Muscle of back (tissue), 3 donors: ENCODE measurements at regions not wholly inside any gene's neighbourhood (a gene's known extent, or its start where the extent isn't known, plus 50 kb on each side); places are given as distances from the start of the nearest gene placed in this dataset.
"Not testable (repeated sequence)": the region's sequence is repeated elsewhere in the genome, so short reads cannot be mapped to it uniquely, and the experiment has no call there.

Experiments
- DNase-seq, 3 donors: peaks; one replicate each; pipeline versions ENCODE4 v3.0.0 to v3.0.0-alpha.2; 2013

DNA sequence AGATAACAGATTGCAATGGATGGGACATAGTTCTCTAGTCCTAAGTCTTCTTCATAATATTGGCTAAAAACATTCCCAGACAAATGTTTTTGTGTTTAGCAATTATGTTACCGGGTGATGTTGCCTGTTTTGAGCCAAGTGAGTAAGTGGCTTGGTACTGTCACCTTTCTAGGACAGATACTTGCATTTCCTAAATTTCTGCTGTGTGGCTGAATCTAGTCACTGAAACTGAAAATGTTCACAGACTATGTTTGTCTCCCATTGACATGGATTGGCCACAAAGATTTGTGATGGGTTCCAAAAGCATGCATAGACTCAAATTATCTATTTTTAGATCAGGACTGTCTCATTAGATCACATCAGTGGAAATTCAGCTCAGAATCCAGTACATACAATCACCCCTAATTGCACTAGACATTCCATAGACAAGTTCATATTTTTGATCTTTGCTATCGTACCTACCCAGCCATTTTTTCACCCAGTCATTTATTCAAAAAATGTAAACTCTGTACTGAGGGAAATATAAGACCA is 1222.1 kb upstream of the AUTS2 start:
- DNase-seq: peak in 1 of 3 donors; percentile 8

GRCh38 chr7:68381731-68382130 is 1216.5 kb upstream of the AUTS2 start:
- DNase-seq: no peak

GRCh38 chr7:68384581-68384980 is 1213.7 kb upstream of the AUTS2 start:
- no peak for DNase-seq

GRCh38 chr7:68393051-68393450 is 1205.2 kb upstream of the AUTS2 start:
- no peak for DNase-seq

GRCh38 chr7:68394131-68394530 is 1204.1 kb upstream of the AUTS2 start:
- peak in 1 of 3 donors; percentile 20 for DNase-seq

GRCh38 chr7:68399991-68400590 is 1198.2 kb upstream of the AUTS2 start:
- DNase-seq: no peak

DNA sequence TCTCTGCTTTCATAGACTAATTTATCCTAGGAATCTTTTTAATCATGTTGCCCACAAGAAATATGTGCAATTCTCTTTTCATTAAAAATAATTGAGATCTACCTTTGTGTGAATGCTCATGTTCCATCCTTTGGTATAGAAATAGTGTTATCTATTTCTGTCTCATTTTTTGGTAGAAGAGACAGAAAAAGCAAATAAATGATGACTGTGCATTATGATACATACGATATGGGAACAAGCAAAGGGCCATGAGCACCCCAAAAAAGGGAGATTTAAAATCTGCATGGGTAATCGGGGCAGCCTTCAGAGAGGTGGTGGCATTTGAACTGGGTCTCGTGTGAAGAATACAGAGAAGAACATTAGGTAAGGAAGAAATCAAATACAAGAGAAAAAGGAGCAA is 1197.5 kb upstream of the AUTS2 start:
- DNase-seq: no peak

- no peak for DNase-seq
These were observed 1197.0 kb upstream of the AUTS2 start for GRCh38 chr7:68401313-68401712.

DNA sequence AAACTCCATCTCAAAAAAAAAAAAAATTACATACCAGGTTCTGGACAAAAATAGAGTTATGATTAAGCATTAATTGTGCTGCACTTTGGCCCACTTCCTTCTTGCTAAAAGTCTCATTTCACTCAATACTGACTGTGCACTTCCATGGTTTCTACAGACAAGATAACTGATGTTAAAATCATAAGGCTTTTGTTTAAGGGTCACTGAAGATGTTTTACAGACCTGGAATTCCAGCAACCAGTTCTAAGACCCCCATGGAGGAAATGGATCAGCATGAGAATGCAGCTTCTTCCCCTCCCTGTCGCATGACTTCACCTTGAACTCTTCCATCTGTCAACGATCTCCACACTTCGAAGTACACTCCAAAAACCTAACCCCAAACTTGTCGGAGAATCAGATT is 1191.8 kb upstream of the AUTS2 start:
- no peak for DNase-seq

DNA sequence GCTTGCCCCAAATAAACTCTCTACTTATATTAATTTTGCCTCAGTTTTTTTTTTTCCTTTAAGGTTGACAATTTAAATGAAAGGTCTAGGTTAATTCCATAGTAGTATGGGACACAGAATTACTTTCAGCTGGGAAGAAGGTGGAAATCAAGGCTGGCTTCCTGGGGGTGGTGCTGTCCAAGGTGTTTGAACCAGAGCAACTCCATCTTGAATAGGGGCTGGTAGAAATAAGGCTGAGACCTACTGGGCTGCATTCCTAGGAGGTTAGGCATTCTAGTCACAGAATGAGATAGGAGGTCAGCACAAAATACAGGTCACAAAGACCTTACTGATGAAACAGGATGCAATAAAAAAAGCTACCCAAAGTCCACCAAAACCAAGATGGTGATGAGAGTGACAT is 1190.8 kb upstream of the AUTS2 start:
- no peak for DNase-seq

DNA sequence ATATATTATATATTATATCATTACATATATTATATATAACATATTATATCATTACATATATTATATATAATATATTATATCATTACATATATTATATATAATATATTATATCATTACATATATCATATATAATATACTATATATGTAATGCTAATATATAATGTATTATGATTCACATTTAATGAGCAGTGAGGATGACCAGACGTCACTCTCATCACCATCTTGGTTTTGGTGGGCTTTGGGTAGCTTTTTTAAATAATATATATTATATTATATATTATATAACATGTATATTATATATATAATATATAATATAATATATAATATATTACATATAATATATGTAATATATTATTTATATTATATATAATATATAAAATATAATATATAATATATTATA is 1189.4 kb upstream of the AUTS2 start:
- no peak for DNase-seq

DNA sequence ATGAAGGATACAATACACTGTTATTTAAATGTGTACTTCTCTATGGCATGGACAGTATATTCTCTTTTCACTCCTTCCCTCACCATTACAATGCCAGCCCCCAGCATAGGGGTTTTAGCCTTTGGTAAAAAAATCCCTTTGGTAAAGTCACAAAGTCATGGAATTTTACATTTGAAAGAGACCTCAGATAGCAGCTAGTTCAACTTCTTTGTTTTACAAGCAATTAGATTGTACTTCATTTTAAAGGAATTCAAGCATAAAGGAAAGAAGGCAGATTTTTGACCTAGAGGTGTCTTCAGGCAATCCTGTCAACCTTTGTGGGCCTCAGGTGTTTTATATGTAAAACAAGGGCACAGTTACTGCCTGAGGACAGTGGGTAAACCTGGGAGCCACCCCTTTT is 1188.4 kb upstream of the AUTS2 start:
- DNase-seq: no peak

DNA sequence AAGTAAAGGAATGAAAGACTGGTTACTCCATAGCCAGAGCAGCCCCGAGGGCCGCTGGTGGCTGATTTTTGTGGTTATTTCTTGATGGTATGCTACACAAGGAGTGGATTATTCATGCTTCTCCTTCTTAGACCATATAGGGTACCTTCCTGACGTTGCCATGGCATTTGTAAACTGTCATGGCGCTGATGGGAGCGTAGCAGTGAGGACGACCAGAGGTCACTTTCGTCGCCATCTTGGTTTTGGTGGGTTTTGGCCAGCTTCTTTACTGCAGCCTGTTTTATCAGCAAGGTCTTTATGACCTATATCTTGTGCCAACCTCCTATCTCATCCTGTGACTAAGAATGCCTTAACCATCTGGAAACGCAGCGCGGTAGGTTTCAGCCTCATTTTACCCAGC is 1187.6 kb upstream of the AUTS2 start:
- DNase-seq: not testable (repeated sequence)

- no peak for DNase-seq
These were observed 1186.5 kb upstream of the AUTS2 start for GRCh38 chr7:68411742-68412141.

DNA sequence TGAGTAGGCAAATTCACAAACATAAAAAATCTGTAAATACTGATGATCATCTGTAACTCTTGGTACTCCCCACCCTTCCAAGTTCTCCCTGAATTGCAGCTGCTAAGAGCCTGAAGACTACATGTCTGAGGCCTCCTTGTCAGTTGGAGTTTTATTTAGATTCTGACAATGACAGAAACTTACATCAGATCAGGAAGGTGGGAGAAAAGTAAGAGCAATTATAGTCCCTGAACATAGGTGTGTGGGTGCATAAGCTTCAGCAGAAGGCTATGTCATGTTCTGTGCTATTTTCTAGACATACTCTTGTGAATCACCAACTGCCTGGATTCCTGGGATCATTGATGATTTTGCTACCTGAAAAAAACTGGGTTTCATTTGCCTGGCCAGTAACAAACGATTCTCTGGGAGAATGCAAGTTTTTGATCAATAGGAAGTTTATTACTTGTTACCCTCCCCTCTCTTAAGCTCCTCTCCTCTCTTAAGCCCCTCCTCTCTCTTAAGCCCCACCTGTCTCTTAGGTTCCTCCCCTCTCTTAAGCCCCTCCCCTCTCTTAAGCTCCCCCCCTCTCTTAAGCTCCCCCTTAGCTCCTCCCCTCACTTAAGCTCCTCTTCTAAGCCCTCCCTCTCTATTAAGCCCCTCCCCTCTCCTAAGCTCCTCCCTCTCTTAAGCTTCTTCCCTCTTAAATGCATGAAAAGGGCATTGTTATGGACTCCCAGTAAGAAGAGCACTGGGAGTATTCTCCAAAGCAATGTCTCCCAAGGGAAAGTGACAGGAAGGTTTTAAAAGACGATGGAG is 1183.4 kb upstream of the AUTS2 start:
- DNase-seq: no peak

GRCh38 chr7:68417002-68417401 is 1181.3 kb upstream of the AUTS2 start:
- no peak for DNase-seq

DNA sequence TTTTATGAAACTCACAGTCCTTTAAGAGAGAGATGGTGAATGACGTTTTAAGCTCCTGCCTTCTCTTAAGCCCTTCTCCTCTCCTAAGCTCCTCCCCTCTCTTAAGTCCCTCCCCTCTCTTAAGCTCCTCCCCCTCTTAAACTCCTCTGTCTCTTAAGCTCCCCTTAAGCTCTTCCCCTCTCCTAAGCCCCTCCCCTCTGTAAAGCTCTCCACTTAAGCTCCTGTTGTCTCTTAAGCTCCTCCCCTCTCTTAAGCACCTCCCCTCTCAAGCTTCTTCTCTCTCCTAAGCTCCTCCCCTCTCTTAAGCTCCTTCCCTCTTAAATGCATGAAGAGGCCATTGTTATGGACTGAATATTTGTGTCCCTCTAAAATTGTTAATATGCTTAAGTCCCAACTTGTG is 1180.6 kb upstream of the AUTS2 start:
- no peak for DNase-seq

GRCh38 chr7:68420342-68421192 is 1177.7 kb upstream of the AUTS2 start:
- peak in 1 of 3 donors; percentile 48 for DNase-seq

DNA sequence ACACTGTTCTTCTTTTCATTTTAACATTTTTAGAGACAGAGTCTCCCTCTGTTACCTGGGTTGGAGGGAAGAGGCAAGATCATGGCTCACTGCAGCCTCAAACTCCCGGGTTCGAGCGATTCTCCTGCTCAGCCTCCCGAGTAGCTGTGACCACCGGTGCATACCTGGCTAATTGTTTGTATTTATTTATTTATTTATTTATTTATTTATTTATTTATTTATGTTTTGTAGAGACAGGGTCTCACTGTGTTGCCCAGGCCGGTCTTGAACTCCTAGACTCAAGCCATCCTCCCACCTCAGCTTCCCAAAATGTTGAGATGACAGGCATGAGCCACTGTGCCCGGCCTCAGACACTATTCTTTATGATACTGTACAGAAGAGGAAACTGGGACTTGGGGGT is 1176.6 kb upstream of the AUTS2 start:
- no peak for DNase-seq

DNA sequence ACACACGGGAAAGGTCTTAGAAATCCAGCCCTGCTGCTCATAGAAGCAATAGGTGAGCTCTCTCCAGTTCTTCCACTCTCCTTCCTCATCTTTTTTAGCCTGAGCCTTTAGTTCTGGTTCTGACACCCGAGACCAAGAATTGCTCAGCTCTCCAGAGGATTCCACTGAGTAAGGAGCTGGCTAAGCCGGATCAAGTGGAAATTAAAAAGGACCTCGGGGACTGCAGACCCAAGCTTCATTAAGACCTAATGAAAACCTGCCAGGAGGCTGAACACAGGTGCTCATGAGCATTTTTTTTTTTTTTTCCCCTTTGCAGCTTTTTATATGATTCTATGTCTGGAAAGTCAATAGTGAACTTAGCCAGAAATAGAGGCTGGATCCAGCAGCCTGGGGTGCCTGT is 1176.0 kb upstream of the AUTS2 start:
- DNase-seq: peak in 1 of 3 donors; percentile 24

GRCh38 chr7:68423356-68423755 is 1174.9 kb upstream of the AUTS2 start:
- DNase-seq: no peak

- no peak for DNase-seq
These were observed 1173.5 kb upstream of the AUTS2 start for GRCh38 chr7:68424658-68425297.
